ENCODE measurements at regions not wholly inside any gene's neighbourhood (a gene's known extent, or its start where the extent isn't known, plus 50 kb on each side); places are given as distances from the start of the nearest gene placed in this dataset.

DNA sequence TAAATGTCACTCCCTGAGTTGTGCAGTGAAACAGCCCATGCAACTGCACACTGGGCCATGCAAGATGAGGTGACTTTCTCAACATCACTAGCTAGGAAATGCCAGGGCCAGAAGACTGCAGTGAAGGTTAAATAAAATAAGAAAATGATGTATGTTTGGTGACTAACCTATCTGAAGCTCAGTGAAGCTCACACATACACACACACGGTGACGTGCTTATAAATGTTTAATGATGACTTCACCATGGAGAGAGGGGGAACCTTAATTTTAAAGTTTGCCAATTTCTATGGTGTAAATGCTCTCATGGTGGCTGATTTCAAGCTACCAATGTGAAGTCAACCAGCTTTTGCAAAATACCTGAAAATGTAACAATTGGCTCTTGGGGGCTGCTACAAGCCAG is 166.4 kb downstream of the MAF start:
- CTCF ChIA-PET (ENCODE audit: partially characterized antibody): interaction anchor here (0.6 to 1.3 kb wide), 2 partner anchors 12 to 81 kb away, joined by 3 read pairs; no protein-coding TSS in a partner anchor
- H3K56ac ChIP-seq (replicated peaks; ENCODE audit: insufficient read length, low read depth, low read length): no peak overlapping the region
- no peak overlapping the region for H2BK20ac ChIP-seq (ENCODE audit: low read length)
- no peak overlapping the region for H4K5ac ChIP-seq (ENCODE audit: insufficient read length, low read depth, low read length)
- no peak overlapping the region for H3K23ac ChIP-seq (ENCODE audit: insufficient read length)
- H2BK12ac ChIP-seq (ENCODE audit: low read depth, low read length): no peak overlapping the region
- H3K4me3 ChIP-seq (ENCODE audit: extremely low read depth in 1 of 4, insufficient read depth in 2 of 4, low read depth in 3 of 4, low read length in 4 of 4): no peak overlapping the region
- H4K20me1 ChIP-seq (replicated peaks in 1 of 2; ENCODE audit: control insufficient read depth in 1 of 2, insufficient read depth in 2 of 2, low read length in 2 of 2): no peaks in the 10 kb centered on the region
- H3K9ac ChIP-seq (replicated peaks in 1 of 4; ENCODE audit: extremely low read depth in 1 of 4, low read depth in 3 of 4, low read length in 3 of 4): no peak overlapping the region
- H3K23me2 ChIP-seq (ENCODE audit: low read depth, low read length): no peaks in the 10 kb centered on the region
- H4K8ac ChIP-seq (ENCODE audit: extremely low read depth, insufficient read depth, low read length): no peak overlapping the region
- peaks cover 2 to 23% (median 8%) of the 10 kb centered on the region in 4 experiments; a peak in 6 of 7 replicates for H3K4me1 ChIP-seq (replicated peaks in 1 of 4; ENCODE audit: control insufficient read depth in 3 of 4, insufficient read depth in 4 of 4, low read length in 3 of 4)
- DNase-seq (ENCODE audit: low read depth in 1 of 2, low spot score in 2 of 2): no peak
- POLR2A ChIA-PET (ENCODE audit: partially characterized antibody): interaction anchor here (0.6 kb wide), 1 partner anchor 8 kb away, joined by 3 read pairs; no protein-coding TSS in a partner anchor
- no peak overlapping the region for H3K27ac ChIP-seq (ENCODE audit: low read depth, low read length)
- H4K91ac ChIP-seq (replicated peaks; ENCODE audit: insufficient read length, low read length): no peak overlapping the region
- no peak overlapping the region for H3K4me2 ChIP-seq (ENCODE audit: insufficient read depth in 1 of 2, low read depth in 2 of 2, low read length in 2 of 2)
- FAIRE-seq: no peak
- H3K9me3 ChIP-seq (ENCODE audit: insufficient read depth in 2 of 2, low read depth in 1 of 2, low read length in 1 of 2): no peaks in the 10 kb centered on the region
- H3K14ac ChIP-seq (ENCODE audit: insufficient read length): no peak overlapping the region
- no peak overlapping the region for H2AK5ac ChIP-seq (ENCODE audit: low read depth, low read length)
- H2BK120ac ChIP-seq (replicated peaks; ENCODE audit: low read depth, low read length): no peak overlapping the region
- no peaks in the 10 kb centered on the region for H3K79me2 ChIP-seq (ENCODE audit: control insufficient read depth in 1 of 2, insufficient read depth in 2 of 2, low read length in 2 of 2)
- H2AFZ ChIP-seq (ENCODE audit: low read length): no peak overlapping the region
- no peak overlapping the region for H3K4ac ChIP-seq (replicated peaks; ENCODE audit: insufficient read length, low read depth, low read length)
- 100% methylated on average over 2 of the region's 2 CpGs; no CpG with 5 or more reads in 1 of the 2 experiments for WGBS, 2 experiments (ENCODE audit: extremely low coverage in 1 of 2, insufficient coverage in 1 of 2, insufficient read length in 1 of 2, insufficient replicate concordance in 2 of 2, low coverage in 1 of 2, low lambda C conversion rate in 2 of 2, missing lambda C conversion rate in 1 of 2)
- H3K79me1 ChIP-seq (ENCODE audit: low read depth, low read length): no peaks in the 10 kb centered on the region
- no peak overlapping the region for H2BK5ac ChIP-seq (ENCODE audit: low read depth, low read length)
- H3K18ac ChIP-seq (ENCODE audit: extremely low read depth, low read length): no peak overlapping the region
- H3K27me3 ChIP-seq (replicated peaks in 1 of 4; ENCODE audit: control insufficient read depth in 3 of 4, extremely low read depth in 1 of 4, insufficient read depth in 3 of 4, low read length in 3 of 4): no peaks in the 10 kb centered on the region; a peak in 3 of 7 replicates
- H3K36me3 ChIP-seq (ENCODE audit: control insufficient read depth in 2 of 4, insufficient read depth in 4 of 4, low read length in 3 of 4): no peaks in the 10 kb centered on the region; a peak in 1 of 8 replicates
- no peak overlapping the region for H2BK15ac ChIP-seq (ENCODE audit: low read length)
- TF ChIP-seq, protein P1, sequence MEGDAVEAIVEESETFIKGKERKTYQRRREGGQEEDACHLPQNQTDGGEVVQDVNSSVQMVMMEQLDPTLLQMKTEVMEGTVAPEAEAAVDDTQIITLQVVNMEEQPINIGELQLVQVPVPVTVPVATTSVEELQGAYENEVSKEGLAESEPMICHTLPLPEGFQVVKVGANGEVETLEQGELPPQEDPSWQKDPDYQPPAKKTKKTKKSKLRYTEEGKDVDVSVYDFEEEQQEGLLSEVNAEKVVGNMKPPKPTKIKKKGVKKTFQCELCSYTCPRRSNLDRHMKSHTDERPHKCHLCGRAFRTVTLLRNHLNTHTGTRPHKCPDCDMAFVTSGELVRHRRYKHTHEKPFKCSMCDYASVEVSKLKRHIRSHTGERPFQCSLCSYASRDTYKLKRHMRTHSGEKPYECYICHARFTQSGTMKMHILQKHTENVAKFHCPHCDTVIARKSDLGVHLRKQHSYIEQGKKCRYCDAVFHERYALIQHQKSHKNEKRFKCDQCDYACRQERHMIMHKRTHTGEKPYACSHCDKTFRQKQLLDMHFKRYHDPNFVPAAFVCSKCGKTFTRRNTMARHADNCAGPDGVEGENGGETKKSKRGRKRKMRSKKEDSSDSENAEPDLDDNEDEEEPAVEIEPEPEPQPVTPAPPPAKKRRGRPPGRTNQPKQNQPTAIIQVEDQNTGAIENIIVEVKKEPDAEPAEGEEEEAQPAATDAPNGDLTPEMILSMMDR (IDR thresholded peaks at IDR 0.05; ENCODE audit: control extremely low read depth in 1 of 3, insufficient read depth in 1 of 3, low read depth in 1 of 3, low read length in 3 of 3): no peak
- no peak for TF ChIP-seq SUZ12 (IDR thresholded peaks at IDR 0.05; ENCODE audit: low read length)
- TF ChIP-seq PHF8 (conservative IDR thresholded peaks at IDR 0.05; ENCODE audit: low read depth, low read length): no peak
- no peak for TF ChIP-seq TEAD4 (IDR thresholded peaks at IDR 0.05; ENCODE audit: low read depth, low read length)
- TF ChIP-seq CBX8 (IDR thresholded peaks at IDR 0.05; ENCODE audit: borderline replicate concordance, low read depth, low read length): no peak
- TF ChIP-seq BACH1 (IDR thresholded peaks at IDR 0.05; ENCODE audit: low read length): no peak
- no peak for TF ChIP-seq POU5F1 (IDR thresholded peaks at IDR 0.05; ENCODE audit: low read depth, low read length)
- TF ChIP-seq, protein P2, sequence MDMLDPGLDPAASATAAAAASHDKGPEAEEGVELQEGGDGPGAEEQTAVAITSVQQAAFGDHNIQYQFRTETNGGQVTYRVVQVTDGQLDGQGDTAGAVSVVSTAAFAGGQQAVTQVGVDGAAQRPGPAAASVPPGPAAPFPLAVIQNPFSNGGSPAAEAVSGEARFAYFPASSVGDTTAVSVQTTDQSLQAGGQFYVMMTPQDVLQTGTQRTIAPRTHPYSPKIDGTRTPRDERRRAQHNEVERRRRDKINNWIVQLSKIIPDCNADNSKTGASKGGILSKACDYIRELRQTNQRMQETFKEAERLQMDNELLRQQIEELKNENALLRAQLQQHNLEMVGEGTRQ (IDR thresholded peaks at IDR 0.05; ENCODE audit: low read length): no peak
- no peak for TF ChIP-seq POLR2A (IDR thresholded peaks at IDR 0.05; ENCODE audit: control extremely low read depth in 1 of 2, low read depth in 2 of 2, low read length in 2 of 2)
- no peak for TF ChIP-seq TCF12 (IDR thresholded peaks at IDR 0.05; ENCODE audit: low read depth, low read length)
- no peak for TF ChIP-seq SRF (IDR thresholded peaks at IDR 0.05; ENCODE audit: low read depth, low read length)
- no peak for TF ChIP-seq GABPA (IDR thresholded peaks at IDR 0.05; ENCODE audit: borderline replicate concordance, insufficient read depth, low read length)

Data from H1 (cell line).